Neuron (in vitro differentiated cells): ENCODE measurements at regions not wholly inside any gene's neighbourhood (a gene's known extent, or its start where the extent isn't known, plus 50 kb on each side); places are given as distances from the start of the nearest gene placed in this dataset.

ENCODE experiments used
- H2AFZ ChIP-seq: one replicate; pipeline ENCODE4 v1.6.1; 2013; ENCODE audit warnings: low read depth, mild to moderate bottlenecking, inconsistent platforms, low read length, moderate library complexity
- H3K27me3 ChIP-seq: one replicate; pipeline ENCODE4 v1.6.1; 2013; ENCODE audit warnings: low read length; ENCODE audit not compliant: insufficient read depth
- H3K36me3 ChIP-seq: one replicate; pipeline ENCODE4 v1.6.1; 2013; ENCODE audit warnings: low read length; ENCODE audit not compliant: insufficient read depth
- H3K4me1 ChIP-seq: one replicate; pipeline ENCODE4 v1.6.1; 2013; ENCODE audit warnings: low read length; ENCODE audit not compliant: insufficient read depth
- H3K4me3 ChIP-seq: 2 replicates; pipeline ENCODE4 v1.5.1; 2013; ENCODE audit warnings: mild to moderate bottlenecking, low read length, moderate library complexity
- H3K9me3 ChIP-seq: one replicate; pipeline ENCODE4 v1.6.1; 2013; ENCODE audit warnings: low read length

GRCh38 chr15:37221671-37222145, 121.4 kb upstream of the MEIS2 start:
- H3K9me3 ChIP-seq = no peaks in the 10 kb centered on the region
- no peak overlapping the region for H3K4me3 ChIP-seq
- H3K36me3 ChIP-seq = no peaks in the 10 kb centered on the region

GRCh38 chr15:37223089-37223488, 122.7 kb upstream of the MEIS2 start:
- Histone ChIP-seq H3K4me3 (no peak overlapping the region), H3K9me3 (no peaks in the 10 kb centered on the region), H3K36me3 (no peaks in the 10 kb centered on the region), H3K4me1 (no peaks in the 10 kb centered on the region), H2AFZ (no peak overlapping the region), H3K27me3 (no peaks in the 10 kb centered on the region)

More at GRCh38 chr15:37221671-37222145, 121.4 kb upstream of the MEIS2 start:
- H3K27me3 ChIP-seq = no peaks in the 10 kb centered on the region
- no peaks in the 10 kb centered on the region for H3K4me1 ChIP-seq
- H2AFZ ChIP-seq = no peak overlapping the region

GRCh38 chr15:37229855-37230619, 129.7 kb upstream of the MEIS2 start:
- Histone ChIP-seq H2AFZ (no peak overlapping the region), H3K4me1 (no peaks in the 10 kb centered on the region), H3K4me3 (no peak overlapping the region)

GRCh38 chr15:37245358-37245757, 145.0 kb upstream of the MEIS2 start:
- H3K4me3 ChIP-seq = no peak overlapping the region
- peaks cover 3% of the 10 kb centered on the region for H3K27me3 ChIP-seq
- H3K4me1 ChIP-seq = no peaks in the 10 kb centered on the region
- H3K36me3 ChIP-seq = no peaks in the 10 kb centered on the region
- H2AFZ ChIP-seq = no peak overlapping the region
- no peaks in the 10 kb centered on the region for H3K9me3 ChIP-seq

More at GRCh38 chr15:37229855-37230619, 129.7 kb upstream of the MEIS2 start:
- H3K9me3 ChIP-seq = no peaks in the 10 kb centered on the region
- no peaks in the 10 kb centered on the region for H3K36me3 ChIP-seq
- H3K27me3 ChIP-seq = no peaks in the 10 kb centered on the region

- Histone ChIP-seq H3K27me3 (peaks cover 3% of the 10 kb centered on the region), H3K36me3 (no peaks in the 10 kb centered on the region), H3K4me1 (no peaks in the 10 kb centered on the region), H3K4me3 (no peak overlapping the region), H3K9me3 (no peaks in the 10 kb centered on the region), H2AFZ (no peak overlapping the region)
Measured at GRCh38 chr15:37246065-37246464, 145.7 kb upstream of the MEIS2 start.

GRCh38 chr15:37246856-37247255, 146.5 kb upstream of the MEIS2 start:
- Histone ChIP-seq H3K9me3 (no peaks in the 10 kb centered on the region), H2AFZ (no peak overlapping the region), H3K4me1 (no peaks in the 10 kb centered on the region), H3K4me3 (no peak overlapping the region), H3K27me3 (peaks cover 3% of the 10 kb centered on the region), H3K36me3 (no peaks in the 10 kb centered on the region)

GRCh38 chr15:37249249-37249648, 148.9 kb upstream of the MEIS2 start:
- peaks cover 3% of the 10 kb centered on the region for H3K27me3 ChIP-seq
- no peak overlapping the region for H3K4me3 ChIP-seq
- no peak overlapping the region for H2AFZ ChIP-seq
- H3K4me1 ChIP-seq = no peaks in the 10 kb centered on the region
- H3K36me3 ChIP-seq = no peaks in the 10 kb centered on the region
- no peaks in the 10 kb centered on the region for H3K9me3 ChIP-seq

GRCh38 chr15:37252530-37252929, 152.2 kb upstream of the MEIS2 start:
- H3K27me3 ChIP-seq = no peaks in the 10 kb centered on the region
- no peaks in the 10 kb centered on the region for H3K4me1 ChIP-seq
- H3K9me3 ChIP-seq = no peaks in the 10 kb centered on the region
- no peak overlapping the region for H3K4me3 ChIP-seq
- no peak overlapping the region for H2AFZ ChIP-seq
- H3K36me3 ChIP-seq = no peaks in the 10 kb centered on the region

GRCh38 chr15:37253877-37254276, 153.5 kb upstream of the MEIS2 start:
- H2AFZ ChIP-seq = no peak overlapping the region

GRCh38 chr15:37260255-37260654, 159.9 kb upstream of the MEIS2 start:
- Histone ChIP-seq H3K36me3 (no peaks in the 10 kb centered on the region), H3K4me3 (no peak overlapping the region), H3K9me3 (no peaks in the 10 kb centered on the region), H3K27me3 (no peaks in the 10 kb centered on the region), H2AFZ (no peak overlapping the region), H3K4me1 (no peaks in the 10 kb centered on the region)

More at GRCh38 chr15:37253877-37254276, 153.5 kb upstream of the MEIS2 start:
- Histone ChIP-seq H3K9me3 (no peaks in the 10 kb centered on the region), H3K36me3 (no peaks in the 10 kb centered on the region), H3K4me3 (no peak overlapping the region), H3K27me3 (no peaks in the 10 kb centered on the region), H3K4me1 (no peaks in the 10 kb centered on the region)

- Histone ChIP-seq H3K4me1 (no peaks in the 10 kb centered on the region), H3K36me3 (no peaks in the 10 kb centered on the region), H2AFZ (no peak overlapping the region), H3K27me3 (no peaks in the 10 kb centered on the region), H3K4me3 (no peak overlapping the region), H3K9me3 (no peaks in the 10 kb centered on the region)
Measured at GRCh38 chr15:37261685-37262084, 161.3 kb upstream of the MEIS2 start.

- no peak overlapping the region for H3K4me3 ChIP-seq
- H3K27me3 ChIP-seq = no peaks in the 10 kb centered on the region
- H3K36me3 ChIP-seq = no peaks in the 10 kb centered on the region
- H2AFZ ChIP-seq = no peak overlapping the region
- no peaks in the 10 kb centered on the region for H3K4me1 ChIP-seq
- H3K9me3 ChIP-seq = no peaks in the 10 kb centered on the region
Measured at GRCh38 chr15:37262922-37263608, 162.7 kb upstream of the MEIS2 start.

GRCh38 chr15:37289109-37289765, 188.9 kb upstream of the MEIS2 start:
- Histone ChIP-seq H3K4me3 (no peak overlapping the region), H3K9me3 (no peaks in the 10 kb centered on the region), H3K36me3 (no peaks in the 10 kb centered on the region), H3K27me3 (no peaks in the 10 kb centered on the region), H2AFZ (no peak overlapping the region), H3K4me1 (no peaks in the 10 kb centered on the region)
